HG02588 (cell line): ENCODE measurements at regions not wholly inside any gene's neighbourhood (a gene's known extent, or its start where the extent isn't known, plus 50 kb on each side); places are given as distances from the start of the nearest gene placed in this dataset.
A peak's percentile ranks its signal among the peaks of the same experiment; 100 is the strongest.
"Not testable (repeated sequence)": the region's sequence is repeated elsewhere in the genome, so short reads cannot be mapped to it uniquely, and the experiment has no call there.

ENCODE experiments used
- ATAC-seq: cut with Tn5 transposase; IDR thresholded peaks from one replicate; pipeline ENCODE4 v1.9.1; 2021; ENCODE audit warnings: mild to moderate bottlenecking, moderate library complexity; ENCODE audit not compliant: unreplicated experiment

DNA sequence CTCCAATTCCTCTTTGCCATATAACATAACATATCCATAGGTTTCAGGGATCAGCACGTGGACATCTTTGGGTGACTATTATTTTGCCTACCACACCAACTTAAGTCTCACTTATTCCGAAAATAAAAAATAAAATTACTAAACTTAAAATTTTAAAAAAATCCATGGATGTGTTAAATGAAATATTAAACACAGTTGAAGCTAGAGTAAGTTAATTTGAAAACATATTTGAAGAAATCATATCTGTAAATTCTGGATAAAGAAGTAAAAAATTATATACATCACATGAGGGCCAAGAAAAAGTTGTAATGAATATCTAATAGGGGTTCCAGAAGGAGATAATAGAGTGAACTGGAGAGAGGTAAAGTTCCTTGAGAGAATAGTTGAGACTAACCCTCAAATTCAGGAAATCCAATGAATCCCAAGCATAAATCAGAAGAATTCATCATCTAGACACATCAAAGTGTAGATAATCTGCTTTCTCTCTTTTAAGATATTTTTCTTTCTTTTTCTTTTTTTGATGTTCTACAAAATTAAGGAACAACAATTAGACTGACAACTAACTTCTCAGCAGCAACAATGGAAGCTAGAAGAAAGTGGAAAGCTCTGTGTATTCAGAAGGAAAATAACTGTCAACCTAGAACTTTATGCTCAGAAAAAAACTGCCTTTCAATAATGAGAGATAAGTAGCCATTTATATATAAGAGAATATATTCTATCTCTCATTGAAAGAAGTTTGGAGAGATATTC is 147.4 kb downstream of the ABHD5 start:
- no peak for ATAC-seq

GRCh38 chr3:43838877-43839276 is 148.1 kb downstream of the ABHD5 start:
- no peak for ATAC-seq

DNA sequence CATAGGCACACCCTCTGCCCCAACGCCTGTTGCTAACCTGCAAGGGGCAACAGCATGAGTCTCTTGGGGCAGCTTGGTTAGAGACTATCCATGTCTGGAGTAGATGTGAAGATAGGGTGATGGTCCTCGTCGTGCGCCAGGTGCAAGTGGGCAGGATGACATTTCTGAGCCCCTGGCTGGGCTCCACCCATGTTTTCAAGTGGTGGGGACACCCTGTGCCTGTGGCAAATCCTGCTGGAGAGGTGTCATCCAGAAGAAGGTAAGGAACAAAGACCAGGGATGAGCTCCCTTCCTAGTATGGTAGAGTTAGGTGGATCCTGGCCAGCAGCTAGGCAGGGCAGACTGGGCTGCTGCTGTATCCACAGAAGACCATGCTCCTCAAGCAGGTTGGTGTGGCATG is 152.6 kb downstream of the ABHD5 start:
- ATAC-seq, result no peak

DNA sequence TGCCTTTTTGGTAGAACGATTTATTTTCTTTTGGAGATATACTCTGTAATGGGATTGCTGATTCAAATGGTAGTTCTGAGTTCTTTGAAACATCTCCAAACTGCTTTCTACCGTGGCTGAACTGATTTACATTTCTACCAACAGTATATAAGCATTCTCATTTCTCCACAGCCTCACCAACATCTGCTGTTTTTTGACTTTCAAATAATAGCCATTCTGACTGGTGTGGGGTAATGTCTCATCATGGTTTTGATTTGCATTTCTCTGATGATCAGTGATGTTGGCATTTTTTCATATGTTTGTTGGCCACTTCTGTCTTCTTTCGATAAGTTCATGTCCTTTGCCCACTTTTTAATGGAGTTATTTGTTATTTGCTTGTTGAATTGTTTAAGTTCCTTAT is 154.0 kb downstream of the ABHD5 start:
- ATAC-seq, result no peak

DNA sequence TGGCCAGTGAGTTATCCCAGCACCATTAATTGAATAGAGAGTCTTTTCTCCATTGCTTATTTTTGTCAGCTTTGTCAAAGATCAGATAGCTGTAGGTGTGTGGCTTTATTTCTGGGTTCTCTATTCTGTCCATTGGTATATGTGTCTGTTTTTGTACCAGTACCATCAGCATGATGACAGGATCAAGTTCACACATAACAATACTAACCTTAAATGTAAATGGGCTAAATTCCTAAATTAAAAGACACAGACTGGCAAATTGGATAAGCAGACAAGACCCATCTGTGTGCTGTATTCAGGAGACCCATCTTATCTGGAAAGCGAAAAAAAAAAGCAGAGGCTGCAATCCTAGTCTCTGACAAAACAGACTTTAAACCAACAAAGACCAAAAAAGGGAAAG is 154.8 kb downstream of the ABHD5 start:
- not testable (repeated sequence) for ATAC-seq

- ATAC-seq, result no peak
These were observed 161.3 kb downstream of the ABHD5 start for GRCh38 chr3:43852066-43852465.

- ATAC-seq, result no peak
These were observed 163.5 kb downstream of the ABHD5 start for GRCh38 chr3:43854283-43854682.

DNA sequence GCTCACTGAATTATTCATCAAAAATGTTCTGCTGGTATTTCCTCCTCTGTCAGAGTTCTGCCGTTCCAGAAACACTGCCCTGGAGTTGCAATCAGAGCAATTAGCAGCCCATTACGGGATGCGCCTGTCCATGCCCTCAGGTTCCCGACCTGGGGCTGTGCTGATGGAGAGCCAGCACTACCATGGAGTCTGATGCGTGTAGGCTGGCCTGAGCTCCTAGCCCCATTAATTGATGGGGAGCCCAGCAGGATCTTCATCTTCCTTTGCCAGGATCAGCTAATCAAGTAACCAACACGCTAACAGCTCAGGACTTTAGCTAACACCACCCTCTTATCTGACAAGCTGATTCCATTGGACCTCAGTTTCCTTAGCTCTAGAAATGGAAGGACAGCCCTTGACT is 164.2 kb downstream of the ABHD5 start:
- no peak for ATAC-seq

DNA sequence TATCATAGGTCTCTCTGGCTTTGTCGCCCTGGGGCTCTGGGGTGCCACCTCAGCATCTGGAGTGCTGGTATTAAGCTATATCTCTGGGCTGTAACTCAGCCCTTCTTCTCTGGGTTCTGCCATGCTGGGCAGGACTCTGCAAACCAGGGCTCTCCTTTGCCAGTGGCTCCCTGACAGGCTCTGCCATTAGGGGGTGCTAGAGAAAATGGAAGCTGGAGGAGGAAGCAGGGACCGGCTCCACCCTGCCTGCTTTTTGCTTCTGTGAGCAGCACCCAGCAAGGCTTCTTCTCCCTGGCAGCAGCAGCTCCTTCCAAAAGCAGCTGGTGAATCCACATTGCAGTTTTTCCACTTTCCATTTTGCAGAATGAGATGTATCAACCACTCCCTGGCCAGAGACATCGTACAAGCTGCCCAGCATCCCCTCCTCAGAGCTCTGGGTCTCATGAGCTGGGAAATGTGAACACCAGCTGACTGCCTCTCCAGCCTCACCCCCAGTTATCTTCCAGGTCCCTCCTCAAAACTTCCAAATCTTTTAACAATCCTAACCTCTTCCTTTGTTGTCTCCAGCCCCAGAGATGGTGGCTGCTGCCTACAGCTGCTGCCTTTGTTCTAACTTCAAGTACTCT is 165.0 kb downstream of the ABHD5 start:
- peak; percentile 64 for ATAC-seq

DNA sequence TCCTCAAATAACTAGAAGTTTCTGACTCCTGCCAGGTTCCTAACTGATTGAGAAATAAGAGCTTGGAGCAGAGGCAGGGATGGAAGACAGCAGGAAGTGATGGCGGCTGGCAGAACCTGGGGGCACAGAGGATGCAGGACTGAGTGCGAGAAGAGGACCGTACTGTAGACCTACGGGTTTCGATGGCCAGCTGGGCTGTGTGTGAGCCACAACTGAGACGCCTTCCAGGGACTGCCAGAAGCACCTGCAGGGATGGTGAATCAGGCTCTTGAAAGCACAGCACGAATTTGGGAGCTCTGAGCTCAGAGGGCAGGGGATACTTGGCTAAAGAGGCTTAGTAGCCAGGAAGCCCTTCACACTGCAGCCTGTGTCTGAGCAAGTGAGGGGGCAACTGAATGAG is 165.6 kb downstream of the ABHD5 start:
- ATAC-seq, result no peak

- ATAC-seq, result no peak
These were observed 166.0 kb downstream of the ABHD5 start for GRCh38 chr3:43856761-43857160.

DNA sequence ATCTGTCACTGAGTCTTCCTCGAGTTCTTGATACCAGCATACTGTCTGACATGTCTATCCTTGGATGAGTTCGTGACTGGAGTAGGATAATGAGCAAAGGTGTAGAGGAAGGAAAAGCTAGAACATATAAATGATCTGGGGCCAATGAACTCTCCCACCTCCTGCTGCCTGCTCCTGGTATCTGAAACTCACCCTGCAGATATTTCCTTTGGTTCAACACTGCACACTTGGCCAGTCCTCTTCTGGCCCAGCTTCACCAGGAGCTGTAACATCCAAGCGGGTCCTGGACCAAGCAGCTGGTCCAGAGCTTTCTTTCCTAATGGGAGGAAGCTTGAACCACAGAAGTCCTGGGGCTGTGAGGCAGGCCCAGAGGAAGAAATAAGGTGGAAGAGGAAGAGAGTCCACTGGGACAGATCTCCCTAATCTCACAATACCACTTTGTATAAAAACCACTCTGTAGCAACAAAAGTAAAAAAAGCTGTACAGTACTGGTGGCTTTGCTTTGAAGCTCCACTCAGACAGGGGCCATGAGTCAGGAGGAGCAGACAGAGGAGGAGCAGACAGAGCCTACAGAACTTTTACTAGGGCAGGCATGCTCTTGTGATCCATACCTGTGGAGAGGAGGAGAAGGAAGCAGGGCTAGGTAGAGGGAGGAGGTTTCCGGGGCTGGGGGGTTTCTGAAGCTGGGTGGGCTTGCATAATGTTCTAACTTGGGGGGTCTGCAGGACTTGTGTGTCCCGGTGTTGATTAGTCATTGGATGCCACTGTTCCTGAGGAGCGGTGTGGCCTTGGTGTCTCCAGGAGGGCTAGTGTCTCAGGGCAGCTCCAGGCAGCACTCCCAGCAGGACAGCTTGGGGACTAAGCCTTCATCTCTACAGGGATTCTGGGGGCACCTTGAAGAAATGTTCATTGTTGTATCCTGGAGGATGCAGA is 166.9 kb downstream of the ABHD5 start:
- no peak for ATAC-seq

- no peak for ATAC-seq
These were observed 167.6 kb downstream of the ABHD5 start for GRCh38 chr3:43858294-43858701.

DNA sequence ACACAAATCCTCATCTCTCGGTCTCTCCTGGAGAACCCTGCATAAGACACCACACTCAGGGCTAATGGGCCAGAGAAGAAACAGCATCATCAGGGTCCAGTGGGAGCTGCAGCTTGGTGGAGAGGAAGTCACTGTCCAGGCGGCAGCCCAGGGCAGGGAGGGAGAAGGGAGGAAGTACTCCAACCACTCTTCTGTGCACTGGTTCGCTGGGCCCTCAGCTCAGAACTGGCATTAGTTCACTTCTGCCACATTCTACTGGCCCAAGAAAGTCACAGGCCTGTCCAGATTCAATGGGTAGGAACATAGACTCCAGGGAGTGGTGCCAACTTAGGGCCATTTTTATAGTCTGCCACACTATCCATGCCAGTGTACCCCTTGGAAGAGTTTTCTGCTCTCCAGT is 169.0 kb downstream of the ABHD5 start:
- ATAC-seq, result no peak

GRCh38 chr3:43861635-43862034 is 170.9 kb downstream of the ABHD5 start:
- ATAC-seq, result no peak

- ATAC-seq, result no peak
These were observed 171.7 kb downstream of the ABHD5 start for GRCh38 chr3:43862470-43862869.

GRCh38 chr3:43862992-43863805 is 172.5 kb downstream of the ABHD5 start:
- ATAC-seq, result no peak

- ATAC-seq, result no peak
These were observed 173.5 kb downstream of the ABHD5 start for GRCh38 chr3:43863966-43864933.

- ATAC-seq, result no peak
These were observed 174.6 kb downstream of the ABHD5 start for GRCh38 chr3:43865351-43865750.
